Breast epithelium (tissue), 4 donors: ENCODE measurements at regions not wholly inside any gene's neighbourhood (a gene's known extent, or its start where the extent isn't known, plus 50 kb on each side); places are given as distances from the start of the nearest gene placed in this dataset.

Source experiments
- DNase-seq, 2 donors: peaks; one replicate each; pipeline ENCODE4 v3.0.0-alpha.2; 2019; ENCODE audit warnings: low spot score in 2 of 2
- H3K27ac ChIP-seq, 2 donors: fragments of 200-600 bp; sonication (generic) in 1 of 2; one replicate each; pipeline ENCODE4 v1.5.1; 2016 to 2019; ENCODE audit warnings: mild to moderate bottlenecking in 1 of 2
- H3K27me3 ChIP-seq, 2 donors: fragments of 200-600 bp; sonication (generic) in 1 of 2; one replicate each; pipeline versions ENCODE4 v1.5.1 to v1.6.0; 2017 to 2019; ENCODE audit warnings: control low read depth in 1 of 2, mild to moderate bottlenecking in 1 of 2
- H3K36me3 ChIP-seq: fragments of 200-600 bp; one replicate; pipeline ENCODE4 v1.5.1; 2019
- H3K4me1 ChIP-seq, 2 donors: fragments of 200-600 bp; sonication (generic); one replicate each; pipeline ENCODE4 v1.5.1; 2016 to 2019; ENCODE audit warnings: control low read depth in 1 of 2
- H3K4me3 ChIP-seq, 3 donors: fragments of 200-600 bp; sonication (generic); 1 replicate in 2 of 3; 2 replicates in 1 of 3; pipeline ENCODE4 v1.5.1; 2016 to 2019; ENCODE audit warnings: mild to moderate bottlenecking in 3 of 3, moderate library complexity in 2 of 3
- H3K9me3 ChIP-seq, 2 donors: fragments of 200-600 bp; sonication (generic) in 1 of 2; one replicate each; pipeline ENCODE4 v1.5.1; 2016 to 2019; ENCODE audit warnings: control low read depth in 1 of 2
- CTCF ChIP-seq, 3 donors: fragments of 450-650 bp; IDR thresholded peaks; one replicate each; pipeline ENCODE4 v1.5.1; 2016 to 2017; ENCODE audit warnings: antibody characterized with exemption in 3 of 3, mild to moderate bottlenecking in 3 of 3, moderate library complexity in 3 of 3
- POLR2A ChIP-seq: fragments of 450-650 bp; IDR thresholded peaks from one replicate; pipeline ENCODE4 v1.6.1; 2016; ENCODE audit warnings: antibody characterized with exemption, mild to moderate bottlenecking, moderate library complexity
- POLR2AphosphoS5 ChIP-seq, 3 donors: sonication (generic); formaldehyde crosslinking; IDR thresholded peaks; one replicate each; pipeline ENCODE4 v1.6.1; 2017; ENCODE audit warnings: antibody characterized with exemption in 3 of 3
- intact Hi-C: fragments of 100-400 bp; cut with DNase I; formaldehyde crosslinking; loops from one replicate; pipeline ENCODE4 v1.15.1; 2023; ENCODE audit warnings: low total_unique reads

GRCh38 chr1:115402753-115403184, 64.7 kb upstream of the NGF start:
- H3K27ac ChIP-seq: no peak overlapping the region
- intact Hi-C loops: loop anchor here (10.0 kb wide), 1 partner anchor 1038 kb away; no protein-coding TSS in a partner anchor
- DNase-seq: no peak
- H3K27me3 ChIP-seq: no peaks in the 10 kb centered on the region
- no peaks in the 10 kb centered on the region for H3K36me3 ChIP-seq
- H3K4me1 ChIP-seq: no peaks in the 10 kb centered on the region
- H3K4me3 ChIP-seq: no peak overlapping the region
- H3K9me3 ChIP-seq: peaks cover 0 to 4% of the 10 kb centered on the region in 2 donors
- no peak for TF ChIP-seq POLR2AphosphoS5 (IDR thresholded peaks at IDR 0.05)
- TF ChIP-seq CTCF (IDR thresholded peaks at IDR 0.05): no peak
- TF ChIP-seq POLR2A: no peak

GRCh38 chr1:115401676-115402075, 63.6 kb upstream of the NGF start:
- H3K4me3 ChIP-seq: no peak overlapping the region
- no peak for DNase-seq
- peaks cover 0 to 4% of the 10 kb centered on the region in 2 donors for H3K9me3 ChIP-seq
- no peaks in the 10 kb centered on the region for H3K4me1 ChIP-seq
- intact Hi-C loops: loop anchor here (10.0 kb wide), 1 partner anchor 1037 kb away; no protein-coding TSS in a partner anchor
- TF ChIP-seq CTCF (IDR thresholded peaks at IDR 0.05): no peak
- TF ChIP-seq POLR2AphosphoS5 (IDR thresholded peaks at IDR 0.05): no peak
- TF ChIP-seq POLR2A: no peak
- no peaks in the 10 kb centered on the region for H3K36me3 ChIP-seq
- H3K27me3 ChIP-seq: no peaks in the 10 kb centered on the region
- no peak overlapping the region for H3K27ac ChIP-seq

DNA sequence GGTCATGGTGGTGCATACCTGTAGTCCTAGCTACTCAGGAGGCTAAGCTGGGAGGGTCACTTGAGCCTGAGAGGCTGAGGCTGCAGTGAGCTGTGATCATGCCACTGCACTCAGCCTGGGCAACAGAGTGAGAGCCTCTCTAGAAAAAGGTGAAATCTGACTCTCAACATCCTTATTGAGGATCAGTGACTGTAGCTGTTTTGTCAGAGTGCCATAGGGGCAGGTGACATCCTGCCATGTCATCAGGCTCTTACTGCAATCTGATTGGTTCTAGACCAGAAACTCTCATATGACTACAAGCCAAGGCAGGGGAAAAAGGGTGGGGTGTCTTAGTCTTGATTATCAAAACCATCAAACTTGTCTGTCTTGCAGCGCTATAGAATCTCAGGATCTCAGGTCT, 62.8 kb upstream of the NGF start:
- intact Hi-C loops: loop anchor here (10.0 kb wide), 1 partner anchor 1036 kb away; no protein-coding TSS in a partner anchor
- H3K9me3 ChIP-seq: no peaks in the 10 kb centered on the region
- TF ChIP-seq POLR2AphosphoS5 (IDR thresholded peaks at IDR 0.05): no peak
- no peaks in the 10 kb centered on the region for H3K36me3 ChIP-seq
- H3K27ac ChIP-seq: no peak overlapping the region
- no peak overlapping the region for H3K4me3 ChIP-seq
- H3K4me1 ChIP-seq: no peaks in the 10 kb centered on the region
- H3K27me3 ChIP-seq: no peaks in the 10 kb centered on the region
- DNase-seq: no peak

DNA sequence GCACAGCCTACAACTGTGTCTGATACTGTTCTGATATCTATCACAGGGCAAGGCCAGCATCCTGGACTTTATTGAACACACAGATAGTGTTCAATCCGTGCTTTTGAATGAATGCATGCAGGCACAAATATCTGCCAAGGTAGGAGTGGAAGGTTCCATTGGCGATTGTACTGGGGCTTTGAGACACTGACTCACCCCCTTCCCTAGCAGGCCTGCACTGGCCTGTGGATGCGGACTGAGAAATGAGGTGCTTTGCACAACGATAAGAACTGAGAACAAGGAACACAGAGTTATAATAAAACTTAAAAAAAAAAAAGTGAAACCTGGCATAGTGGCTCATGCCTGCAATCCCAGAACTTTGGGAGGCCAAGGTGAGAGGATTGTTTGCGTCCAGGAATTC, 62.4 kb upstream of the NGF start:
- no peak overlapping the region for H3K4me3 ChIP-seq
- H3K4me1 ChIP-seq: no peaks in the 10 kb centered on the region
- no peaks in the 10 kb centered on the region for H3K9me3 ChIP-seq
- no peaks in the 10 kb centered on the region for H3K27me3 ChIP-seq
- no peaks in the 10 kb centered on the region for H3K36me3 ChIP-seq
- H3K27ac ChIP-seq: no peak overlapping the region
- intact Hi-C loops: loop anchor here (10.0 kb wide), 1 partner anchor 1036 kb away; no protein-coding TSS in a partner anchor
- TF ChIP-seq CTCF (IDR thresholded peaks at IDR 0.05): no peak
- no peak for DNase-seq

DNA sequence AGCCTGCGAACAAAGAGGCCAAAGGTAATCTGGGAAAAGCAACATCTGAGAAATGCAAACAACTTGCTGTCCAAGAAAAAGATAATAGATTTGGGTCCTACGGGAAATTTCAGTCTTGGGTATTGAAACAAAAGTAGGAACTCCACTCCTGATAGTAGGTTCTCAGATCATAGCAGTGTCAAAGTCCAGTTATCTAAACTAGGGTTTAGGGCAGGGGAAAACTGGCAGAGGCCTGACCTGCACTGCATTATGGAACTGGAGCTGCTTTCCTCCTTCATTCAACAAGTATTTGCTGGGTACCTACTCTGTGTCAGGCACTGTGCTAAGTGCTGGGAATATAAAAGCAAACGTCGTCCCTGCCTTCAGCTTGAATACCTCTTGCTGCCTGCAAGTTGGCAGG, 60.7 kb upstream of the NGF start:
- H3K4me3 ChIP-seq: no peak overlapping the region
- TF ChIP-seq POLR2A: no peak
- no peak for TF ChIP-seq CTCF (IDR thresholded peaks at IDR 0.05)
- TF ChIP-seq POLR2AphosphoS5 (IDR thresholded peaks at IDR 0.05): no peak
- H3K27me3 ChIP-seq: no peaks in the 10 kb centered on the region
- no peaks in the 10 kb centered on the region for H3K9me3 ChIP-seq
- H3K4me1 ChIP-seq: no peaks in the 10 kb centered on the region
- no peak overlapping the region for H3K27ac ChIP-seq
- intact Hi-C loops: no loop called here
- H3K36me3 ChIP-seq: no peaks in the 10 kb centered on the region
- DNase-seq: no peak
